ACHN (cell line): ENCODE measurements at regions not wholly inside any gene's neighbourhood (a gene's known extent, or its start where the extent isn't known, plus 50 kb on each side); places are given as distances from the start of the nearest gene placed in this dataset.
"Not testable (repeated sequence)": the region's sequence is repeated elsewhere in the genome, so short reads cannot be mapped to it uniquely, and the experiment has no call there.

Experiments used
- DNase-seq: peaks from one replicate; pipeline ENCODE4 v3.0.0-alpha.2; 2015
- in situ Hi-C: cut with HindIII; loops from 2 replicates; pipeline ENCODE4 v1.10.0; 2017; ENCODE audit warnings: low sequenced_read_pairs, low pct_ligation_motif_present, low pct_unique_long_range_greater_than_20kb

GRCh38 chrX:78822157-78822690 is 74.7 kb downstream of the LPAR4 start:
- DNase-seq: no peak
- in situ Hi-C loops: no loop called here

DNA sequence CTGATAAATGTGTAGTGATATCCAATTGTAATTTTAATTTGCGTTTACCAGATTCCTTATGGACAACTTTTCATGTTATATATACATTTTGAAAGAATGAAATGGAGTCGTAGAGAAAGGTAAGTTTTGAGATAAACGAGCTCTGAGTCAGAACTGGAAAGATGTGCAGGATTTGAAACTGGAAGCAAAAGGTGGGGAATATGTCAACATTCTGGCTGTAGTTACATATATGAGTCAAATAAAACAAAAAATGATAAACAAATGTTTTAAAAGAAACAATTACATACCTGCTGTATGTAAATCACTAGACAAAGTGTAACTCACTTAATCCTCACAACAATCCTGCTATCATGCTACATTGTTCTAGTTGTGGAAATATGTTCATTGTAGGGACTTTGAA is 84.0 kb downstream of the LPAR4 start:
- no peak for DNase-seq
- in situ Hi-C loops: no loop called here

- in situ Hi-C loops: no loop called here
- no peak for DNase-seq
These were observed 91.2 kb downstream of the LPAR4 start for GRCh38 chrX:78838709-78839108.

GRCh38 chrX:78839711-78840110 is 92.2 kb downstream of the LPAR4 start:
- DNase-seq: no peak
- in situ Hi-C loops: no loop called here

GRCh38 chrX:78844218-78844617 is 96.7 kb downstream of the LPAR4 start:
- DNase-seq, in situ Hi-C loops: not testable (repeated sequence)

DNA sequence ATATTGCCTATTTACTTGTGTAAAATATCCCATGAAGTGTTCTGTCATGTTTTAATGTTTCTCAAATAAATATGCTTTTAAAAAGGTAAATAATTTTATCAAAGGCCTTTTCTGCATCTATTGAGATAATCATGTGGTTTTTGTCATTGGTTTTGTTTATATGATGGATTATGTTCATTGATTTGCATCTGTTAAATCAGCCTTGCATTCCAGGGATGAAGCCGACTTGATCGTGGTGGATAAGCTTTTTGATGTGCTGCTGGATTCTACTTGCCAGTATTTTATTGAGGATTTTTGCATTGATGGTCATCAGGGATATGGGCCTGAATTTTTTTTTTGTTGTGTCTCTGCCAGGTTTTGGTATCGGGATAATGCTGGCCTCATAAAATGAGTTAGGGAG is 63.9 kb upstream of the P2RY10 start:
- in situ Hi-C loops, DNase-seq: not testable (repeated sequence)

DNA sequence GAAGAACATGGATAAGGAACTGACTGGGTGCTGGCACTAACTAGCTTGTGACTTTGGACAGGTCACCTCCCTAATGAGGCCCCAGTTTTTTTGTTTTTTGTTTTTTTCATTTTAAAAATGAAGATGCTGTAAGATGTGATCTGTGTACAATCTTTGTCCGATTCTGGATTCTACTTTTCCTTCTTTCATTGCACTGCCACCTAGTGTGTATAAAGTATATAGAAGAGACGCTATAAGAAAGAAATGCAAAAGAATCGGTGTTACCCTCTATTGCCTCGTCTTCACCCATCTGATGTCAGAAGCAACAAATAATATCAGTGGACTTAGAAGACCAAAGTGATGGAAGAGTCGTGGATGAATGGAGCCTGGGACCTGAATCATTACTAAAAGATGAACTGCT is 58.6 kb upstream of the P2RY10 start:
- in situ Hi-C loops: no loop called here
- peak; percentile 1 for DNase-seq
